ENCODE measurements at regions not wholly inside any gene's neighbourhood (a gene's known extent, or its start where the extent isn't known, plus 50 kb on each side); places are given as distances from the start of the nearest gene placed in this dataset.
"Not testable (repeated sequence)": the region's sequence is repeated elsewhere in the genome, so short reads cannot be mapped to it uniquely, and the experiment has no call there.

DNA sequence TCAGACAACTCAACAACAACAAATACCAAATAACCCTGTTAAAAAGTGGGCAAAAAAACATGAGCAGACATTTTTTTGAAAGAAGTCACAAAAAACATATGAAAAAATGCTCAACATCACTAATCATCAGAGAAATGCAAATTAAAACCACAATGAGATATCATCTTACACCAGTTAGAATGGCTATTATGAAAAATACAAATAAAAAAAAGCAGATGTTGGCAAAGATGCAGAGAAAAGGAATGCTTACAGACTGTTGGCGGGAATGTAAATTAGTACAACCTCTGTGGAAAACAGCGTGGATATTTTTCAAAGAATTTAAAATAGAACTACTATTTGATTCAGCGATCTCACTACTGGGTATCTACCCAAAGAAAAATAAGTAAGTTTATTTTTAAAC, 114.0 kb downstream of the SLC38A4 start:
- DNase-seq: no peak

DNA sequence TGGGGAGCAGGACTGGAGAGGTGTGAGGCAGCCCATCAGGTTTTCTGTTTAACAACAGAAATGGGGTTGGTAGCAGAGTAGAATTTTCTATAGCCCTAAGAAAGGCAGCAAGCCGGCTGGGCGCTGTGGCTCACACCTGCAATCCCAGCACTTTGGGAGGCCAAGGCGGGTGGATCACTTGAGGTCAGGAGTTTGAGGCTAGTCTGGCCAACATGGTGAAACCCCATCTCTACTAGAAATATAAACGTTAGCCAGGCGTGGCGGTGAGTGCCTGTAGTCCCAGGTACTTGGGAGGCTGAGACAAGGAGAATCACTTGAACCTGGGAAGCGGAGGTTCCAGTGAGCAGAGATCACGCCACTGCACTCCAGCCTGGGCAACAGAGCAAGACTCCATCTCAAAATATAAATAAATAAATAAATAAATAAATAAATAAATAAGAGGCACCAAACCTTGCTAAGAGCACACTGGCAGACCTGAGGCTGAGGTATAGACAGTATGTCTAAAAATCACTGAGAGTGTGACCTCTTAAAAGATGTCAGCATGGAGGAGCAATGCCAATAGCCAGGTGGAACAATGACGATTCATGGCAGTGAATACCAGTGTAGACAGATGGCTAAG, 115.6 kb downstream of the SLC38A4 start:
- DNase-seq: no peak

DNA sequence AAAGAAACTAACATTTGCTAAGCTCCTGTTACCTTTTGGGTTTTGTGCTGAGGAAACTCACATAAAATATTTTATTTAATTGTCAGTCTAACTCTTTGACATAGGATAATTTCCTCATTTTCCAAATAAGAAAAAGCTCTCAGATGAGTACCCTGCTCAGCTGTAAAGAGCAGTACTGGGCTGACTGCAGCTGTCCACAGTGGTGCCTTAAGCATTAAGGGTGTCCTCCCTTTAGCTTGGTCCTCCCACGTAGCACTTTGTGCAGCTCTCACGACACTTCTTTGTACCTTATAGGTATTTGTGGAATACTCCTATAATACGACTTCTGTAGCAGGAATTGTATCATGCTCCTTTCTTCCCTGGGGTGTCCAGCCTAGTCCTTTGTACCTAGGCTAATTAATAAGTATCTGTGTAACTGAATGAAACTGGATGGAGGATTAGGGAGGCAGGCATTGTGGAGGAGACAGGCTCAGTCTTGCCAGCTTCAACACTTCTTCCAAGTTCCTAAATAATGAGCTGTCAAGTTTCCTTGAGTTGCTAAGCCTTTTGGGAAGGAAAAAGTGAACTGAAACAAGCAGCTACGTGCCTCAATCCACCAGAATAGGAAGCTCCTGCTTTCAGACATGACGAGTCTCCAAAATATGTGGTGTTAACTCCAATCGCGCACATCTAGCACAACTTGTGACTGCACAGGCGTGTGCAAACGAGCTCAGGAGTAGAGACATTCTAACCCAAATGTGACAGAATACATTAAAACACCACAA, 123.0 kb downstream of the SLC38A4 start:
- DNase-seq: no peak

- no peak for DNase-seq
Measured at GRCh38 chr12:46701356-46701755, 124.4 kb downstream of the SLC38A4 start.

GRCh38 chr12:46699986-46700385, 125.8 kb downstream of the SLC38A4 start:
- no peak for DNase-seq

- no peak for DNase-seq
Measured at GRCh38 chr12:46698003-46698402, 127.8 kb downstream of the SLC38A4 start.

- no peak for DNase-seq
Measured at GRCh38 chr12:46693518-46693917, 132.3 kb downstream of the SLC38A4 start.

DNA sequence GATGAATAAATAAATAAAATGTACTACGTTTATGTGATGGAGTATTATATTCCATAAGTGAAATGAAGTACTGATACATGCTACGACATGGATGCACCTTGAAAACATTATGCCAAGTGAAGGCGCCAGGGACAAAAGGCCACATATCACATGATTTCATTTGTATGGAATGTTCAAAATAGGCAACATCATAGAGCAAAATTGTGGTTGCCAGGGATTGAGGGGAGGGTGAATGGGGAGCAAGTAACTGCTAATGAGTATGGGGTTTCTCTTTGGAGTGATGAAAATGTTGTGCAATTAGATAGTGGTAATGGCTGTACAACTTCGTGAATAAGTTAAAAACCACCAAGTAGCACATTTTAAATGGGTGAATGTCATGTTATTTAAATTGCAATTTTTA, 132.8 kb downstream of the SLC38A4 start:
- DNase-seq: no peak

- no peak for DNase-seq
Measured at GRCh38 chr12:46692606-46693005, 133.2 kb downstream of the SLC38A4 start.

- DNase-seq: no peak
Measured at GRCh38 chr12:46686267-46686942, 139.4 kb downstream of the SLC38A4 start.

DNA sequence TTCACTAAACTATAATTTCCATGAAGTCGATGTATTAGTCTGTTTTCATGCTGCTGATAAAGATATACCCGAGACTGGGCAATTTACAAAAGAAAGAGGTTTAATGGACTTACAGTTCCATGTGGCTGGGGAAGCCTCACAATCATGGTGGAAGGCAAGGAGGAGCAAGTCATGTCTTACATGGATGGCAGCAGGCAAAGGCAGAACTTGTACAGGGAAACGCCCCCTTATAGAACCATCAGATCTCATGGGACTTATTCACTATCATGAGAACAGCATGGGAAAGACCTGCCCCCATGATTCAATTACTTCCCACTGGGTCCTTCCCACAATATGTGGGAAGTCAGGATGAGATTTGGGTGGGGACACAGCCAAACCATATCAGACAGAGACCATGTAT, 141.6 kb downstream of the SLC38A4 start:
- not testable (repeated sequence) for DNase-seq

DNA sequence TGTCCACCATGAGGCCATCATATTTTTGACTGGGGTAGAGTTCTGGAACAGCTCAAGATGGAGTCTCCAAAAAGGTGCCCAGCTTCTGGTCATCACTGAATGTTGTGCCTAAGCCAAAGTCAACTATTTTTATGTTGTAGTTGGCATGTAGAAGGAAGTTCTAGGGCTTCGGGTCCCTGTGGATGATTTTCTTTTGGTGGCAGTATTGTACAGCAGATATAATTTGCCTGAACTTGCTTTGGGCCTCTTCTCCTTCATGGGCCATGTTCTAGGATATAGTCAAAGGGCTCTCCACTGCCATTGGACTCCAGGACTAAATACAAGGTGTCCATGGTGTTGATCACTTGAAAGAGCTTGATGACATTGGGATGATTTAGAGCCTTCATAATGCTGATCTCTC, 143.6 kb downstream of the SLC38A4 start:
- DNase-seq: no peak

DNA sequence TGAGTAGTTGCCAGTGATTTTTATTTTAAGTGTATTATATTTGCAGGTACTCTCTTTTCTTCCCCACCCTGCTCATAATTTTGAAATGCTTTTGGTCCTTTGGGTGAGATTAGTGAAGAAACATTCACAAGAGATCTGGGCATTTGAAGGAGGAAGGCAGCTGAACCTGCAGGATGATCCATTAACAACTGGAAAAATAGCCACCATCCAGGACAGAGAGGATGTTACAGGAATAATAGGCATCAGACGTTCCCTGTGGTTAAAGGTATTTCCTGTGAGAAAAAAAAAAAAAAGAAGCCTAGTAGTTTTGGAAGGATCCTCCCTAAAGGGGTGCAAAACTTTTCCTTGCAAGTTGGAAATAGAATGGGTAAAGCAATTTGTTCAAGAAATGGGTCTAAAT, 145.3 kb downstream of the SLC38A4 start:
- no peak for DNase-seq

- no peak for DNase-seq
Measured at GRCh38 chr12:46679754-46680153, 146.0 kb downstream of the SLC38A4 start.

DNA sequence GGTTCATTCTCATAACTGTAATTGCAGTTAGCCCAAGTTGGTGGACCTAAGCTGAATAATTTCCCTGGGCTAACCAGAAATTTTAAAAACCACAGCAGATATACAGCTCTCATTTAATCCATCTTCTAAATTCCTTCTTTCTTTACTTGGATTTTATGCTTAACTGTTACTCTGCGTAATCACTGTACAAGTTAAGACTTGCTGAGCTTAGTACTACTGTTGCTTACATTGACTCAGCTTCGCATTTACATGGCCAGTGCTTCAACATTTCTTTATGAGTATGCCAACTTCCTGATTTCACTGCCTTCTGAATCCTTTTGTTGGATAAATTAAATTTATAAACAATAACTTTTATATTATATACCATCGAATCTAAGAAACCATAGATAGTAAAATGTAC, 147.4 kb downstream of the SLC38A4 start:
- no peak for DNase-seq

DNA sequence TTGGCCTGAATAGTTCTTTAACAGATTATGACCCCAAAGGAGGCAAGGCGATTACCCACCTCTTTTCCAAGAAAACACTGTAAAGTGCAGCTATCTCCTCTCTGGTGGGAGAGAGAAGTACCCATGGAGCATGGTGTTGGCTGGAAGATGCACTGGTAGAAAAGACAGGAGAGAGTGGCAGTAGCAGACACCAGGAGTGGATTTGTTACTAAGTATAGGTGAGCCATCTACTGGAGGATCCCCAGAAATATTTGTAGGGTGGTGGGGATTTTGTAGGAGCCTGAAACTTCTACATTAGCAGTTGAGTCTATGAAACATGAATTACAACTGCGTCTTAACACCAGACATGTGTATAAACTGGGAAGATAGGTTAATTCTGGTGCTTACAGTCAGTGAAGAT, 148.0 kb downstream of the SLC38A4 start:
- no peak for DNase-seq

GRCh38 chr12:46676797-46677520, 148.8 kb downstream of the SLC38A4 start:
- no peak for DNase-seq

DNA sequence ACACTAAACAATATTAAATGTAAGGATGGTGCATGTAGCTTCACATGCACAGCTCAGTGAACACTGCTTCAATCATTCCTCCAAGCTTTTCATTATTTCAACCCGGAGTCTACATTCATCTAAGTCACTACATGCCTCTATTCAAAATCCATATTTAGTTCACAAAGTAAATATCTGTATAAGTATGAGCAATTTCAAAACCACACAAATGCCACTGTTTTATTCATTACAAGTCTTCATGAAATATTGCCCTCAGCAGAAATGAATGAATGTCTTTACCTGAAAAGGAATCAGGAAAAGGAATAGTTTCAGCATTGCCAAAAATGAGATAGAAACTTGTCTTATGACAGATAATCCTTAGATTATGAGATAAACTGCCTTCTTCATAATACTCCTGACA, 149.4 kb downstream of the SLC38A4 start:
- no peak for DNase-seq

- DNase-seq: peak; percentile 7
Measured at GRCh38 chr12:46675736-46676135, 150.1 kb downstream of the SLC38A4 start.

DNA sequence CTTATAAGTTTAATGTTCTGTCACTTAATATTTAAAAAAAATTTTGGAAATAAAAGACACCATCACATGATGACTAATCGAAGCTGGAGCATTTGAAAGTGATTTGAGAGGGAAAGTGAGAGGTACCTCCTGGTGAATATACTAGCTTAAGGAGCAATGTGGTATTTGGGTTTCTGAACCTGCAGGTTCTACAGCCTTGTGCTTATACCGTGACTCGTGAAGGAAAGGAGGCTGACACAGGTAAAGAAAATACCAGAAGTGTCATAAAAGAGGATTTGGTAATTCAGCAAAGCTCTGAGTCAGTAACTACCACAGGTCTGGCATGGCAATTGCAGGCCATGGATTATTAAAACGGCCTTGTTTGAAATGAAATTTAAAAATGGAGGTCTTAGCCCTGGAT, 151.0 kb downstream of the SLC38A4 start:
- DNase-seq: no peak

GRCh38 chr12:46674129-46674528, 151.7 kb downstream of the SLC38A4 start:
- no peak for DNase-seq

DNA sequence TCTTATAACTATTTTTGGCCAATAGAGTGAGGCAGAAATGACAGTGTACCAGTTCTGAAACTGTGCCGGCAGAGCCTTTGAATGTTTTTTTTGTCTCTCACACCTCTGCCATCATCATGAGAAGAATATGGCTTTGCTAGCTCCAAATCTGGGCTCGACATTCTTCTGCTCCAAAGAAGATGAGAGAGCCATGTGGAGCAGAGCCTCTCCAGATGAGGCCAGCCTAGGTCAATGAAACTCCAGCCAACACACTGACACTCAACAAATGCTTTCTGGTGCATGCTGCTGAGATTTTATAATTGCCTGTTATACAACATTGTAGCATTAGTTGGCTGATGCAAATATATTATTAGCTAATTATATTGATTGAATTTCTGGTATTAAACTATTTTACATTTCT, 154.7 kb downstream of the SLC38A4 start:
- no peak for DNase-seq

DNA sequence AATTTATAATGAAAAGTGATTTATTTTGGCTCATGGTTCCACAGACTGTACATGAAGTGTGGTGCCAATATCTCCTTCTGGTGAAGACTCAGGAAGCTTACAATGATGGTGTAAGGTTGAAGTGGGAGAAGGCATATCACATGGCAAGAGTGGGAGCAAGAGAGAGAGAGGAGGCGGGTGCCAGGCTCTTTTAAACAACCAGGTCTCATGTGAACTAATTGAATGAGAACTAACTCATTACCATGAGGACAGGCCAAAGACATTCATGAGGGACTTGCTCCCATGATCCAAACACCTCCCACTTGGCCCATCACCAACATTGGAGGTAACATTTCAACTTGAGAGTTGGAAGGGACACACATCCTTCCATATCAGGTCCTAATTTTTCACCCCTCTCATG, 155.2 kb downstream of the SLC38A4 start:
- no peak for DNase-seq

- DNase-seq: no peak
Measured at GRCh38 chr12:46669720-46670119, 156.1 kb downstream of the SLC38A4 start.

Measured in NCI-H2029 treated with DMSO at 0.1 percent for 48 hours (cell line).